OCI-LY3 (cell line): ENCODE measurements at regions not wholly inside any gene's neighbourhood (a gene's known extent, or its start where the extent isn't known, plus 50 kb on each side); places are given as distances from the start of the nearest gene placed in this dataset.

Source experiments
- EZH2phosphoT487 ChIP-seq: fragments of 200-600 bp; shearing (Covaris generic); IDR thresholded peaks from 2 replicates; pipeline ENCODE4 v1.6.1; 2018; ENCODE audit warnings: antibody characterized with exemption, mixed run types, low read depth
- TF ChIP-seq, protein P1 (sequence below): fragments of 200-600, 300-600 bp; sonication (generic); IDR thresholded peaks from 2 replicates; pipeline ENCODE4 v1.5.1; 2014; ENCODE audit warnings: antibody characterized with exemption, low read length, low read depth

DNA sequence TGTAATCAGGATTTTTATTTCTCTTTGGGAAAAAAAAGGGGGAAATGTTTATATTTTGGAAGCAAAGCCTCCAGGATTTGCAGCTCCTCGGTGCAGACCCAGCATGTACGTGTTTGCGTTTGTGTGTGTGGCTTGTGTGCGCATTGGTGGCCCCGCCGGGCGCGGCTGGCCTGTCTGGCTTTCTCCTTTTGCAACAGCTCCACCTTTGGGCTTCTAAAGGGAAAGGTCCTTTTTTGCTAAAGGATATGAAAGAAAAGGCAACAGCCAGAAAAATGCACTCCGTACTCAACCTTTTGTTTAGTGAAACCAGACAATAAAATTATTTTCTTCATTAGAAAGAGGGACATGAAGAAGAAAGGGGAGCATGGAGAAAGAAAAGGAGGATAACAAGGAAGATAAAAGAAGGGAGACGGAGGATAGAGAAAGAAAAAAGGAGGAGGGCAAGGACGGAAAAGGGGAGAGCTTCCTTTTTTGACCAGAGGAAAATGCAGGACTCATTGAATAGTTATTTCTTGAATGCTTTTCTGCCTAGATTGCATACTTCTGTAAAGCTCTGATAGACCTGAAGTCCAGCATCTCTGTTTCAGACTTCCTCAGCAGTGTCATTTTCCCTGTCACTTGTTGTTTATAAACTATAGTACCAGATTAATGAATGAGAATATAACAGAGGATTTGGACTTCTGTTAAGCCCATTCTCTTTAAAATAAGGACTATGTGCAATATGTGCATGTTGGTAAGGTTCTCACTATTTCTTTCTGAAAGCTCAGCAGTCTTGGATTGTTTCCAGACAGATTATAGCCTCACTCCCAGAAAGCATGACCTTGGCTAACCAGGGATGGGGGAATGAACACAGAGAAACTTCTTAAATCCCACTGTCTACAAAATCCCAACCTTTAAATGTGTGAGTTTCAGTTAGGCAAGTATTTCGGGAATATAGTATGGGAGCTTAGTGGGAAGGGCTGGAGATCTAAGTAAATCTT lies 563.1 kb upstream of the PIK3C3 start:
- TF ChIP-seq, protein P1, sequence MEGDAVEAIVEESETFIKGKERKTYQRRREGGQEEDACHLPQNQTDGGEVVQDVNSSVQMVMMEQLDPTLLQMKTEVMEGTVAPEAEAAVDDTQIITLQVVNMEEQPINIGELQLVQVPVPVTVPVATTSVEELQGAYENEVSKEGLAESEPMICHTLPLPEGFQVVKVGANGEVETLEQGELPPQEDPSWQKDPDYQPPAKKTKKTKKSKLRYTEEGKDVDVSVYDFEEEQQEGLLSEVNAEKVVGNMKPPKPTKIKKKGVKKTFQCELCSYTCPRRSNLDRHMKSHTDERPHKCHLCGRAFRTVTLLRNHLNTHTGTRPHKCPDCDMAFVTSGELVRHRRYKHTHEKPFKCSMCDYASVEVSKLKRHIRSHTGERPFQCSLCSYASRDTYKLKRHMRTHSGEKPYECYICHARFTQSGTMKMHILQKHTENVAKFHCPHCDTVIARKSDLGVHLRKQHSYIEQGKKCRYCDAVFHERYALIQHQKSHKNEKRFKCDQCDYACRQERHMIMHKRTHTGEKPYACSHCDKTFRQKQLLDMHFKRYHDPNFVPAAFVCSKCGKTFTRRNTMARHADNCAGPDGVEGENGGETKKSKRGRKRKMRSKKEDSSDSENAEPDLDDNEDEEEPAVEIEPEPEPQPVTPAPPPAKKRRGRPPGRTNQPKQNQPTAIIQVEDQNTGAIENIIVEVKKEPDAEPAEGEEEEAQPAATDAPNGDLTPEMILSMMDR, result peak; percentile 93
- no peak for TF ChIP-seq EZH2phosphoT487
